Uterus (tissue), 3 donors: ENCODE measurements at regions not wholly inside any gene's neighbourhood (a gene's known extent, or its start where the extent isn't known, plus 50 kb on each side); places are given as distances from the start of the nearest gene placed in this dataset.

ENCODE experiments used
- DNase-seq, 2 donors: peaks; one replicate each; pipeline ENCODE4 v3.0.0-alpha.2; 2019 to 2020
- H3K27ac ChIP-seq, 2 donors: fragments of 200-600 bp; sonication (generic); 1 replicate in 1 of 2; 2 replicates in 1 of 2; pipeline ENCODE4 v1.5.1; 2016 to 2018
- H3K27me3 ChIP-seq, 2 donors: fragments of 200-600 bp; sonication (generic); one replicate each; pipeline ENCODE4 v1.5.1; 2018 to 2019; ENCODE audit warnings: control low read depth in 1 of 2
- H3K36me3 ChIP-seq, 2 donors: fragments of 200-600 bp; sonication (generic); one replicate each; pipeline ENCODE4 v1.5.1; 2019; ENCODE audit warnings: control low read depth in 1 of 2
- H3K4me1 ChIP-seq, 2 donors: fragments of 200-600 bp; sonication (generic); one replicate each; pipeline ENCODE4 v1.5.1; 2018 to 2019; ENCODE audit warnings: control low read depth in 1 of 2
- H3K4me3 ChIP-seq, 2 donors: fragments of 200-600 bp; sonication (generic); 1 replicate in 1 of 2; 2 replicates in 1 of 2; pipeline ENCODE4 v1.5.1; 2018 to 2019; ENCODE audit warnings: mild to moderate bottlenecking in 1 of 2
- H3K9me3 ChIP-seq, 2 donors: fragments of 200-600 bp; sonication (generic); one replicate each; pipeline ENCODE4 v1.5.1; 2019; ENCODE audit warnings: control low read depth in 1 of 2
- POLR2A ChIP-seq, 2 donors: fragments of 450-650 bp; IDR thresholded peaks; one replicate each; pipeline ENCODE4 v1.6.1; 2016; ENCODE audit warnings: antibody characterized with exemption in 2 of 2, mild to moderate bottlenecking in 1 of 2, moderate library complexity in 1 of 2
- intact Hi-C: fragments of 100-400 bp; cut with DNase I; formaldehyde crosslinking; loops from one replicate; pipeline ENCODE4 v1.15.1; 2023; ENCODE audit warnings: low total_unique reads
- TF ChIP-seq, protein P1 (sequence below), 4 experiments: fragments of 200-600 bp in 2 of 4; fragments of 450-650 bp in 2 of 4; sonication (generic) in 2 of 4; IDR thresholded peaks; one replicate each; pipeline ENCODE4 v1.5.1; 2016 to 2019; ENCODE audit warnings: antibody characterized with exemption in 4 of 4, mild to moderate bottlenecking in 2 of 4, moderate library complexity in 1 of 4
- donor health status: DM: yes; HTN: yes; CAD: no.

DNA sequence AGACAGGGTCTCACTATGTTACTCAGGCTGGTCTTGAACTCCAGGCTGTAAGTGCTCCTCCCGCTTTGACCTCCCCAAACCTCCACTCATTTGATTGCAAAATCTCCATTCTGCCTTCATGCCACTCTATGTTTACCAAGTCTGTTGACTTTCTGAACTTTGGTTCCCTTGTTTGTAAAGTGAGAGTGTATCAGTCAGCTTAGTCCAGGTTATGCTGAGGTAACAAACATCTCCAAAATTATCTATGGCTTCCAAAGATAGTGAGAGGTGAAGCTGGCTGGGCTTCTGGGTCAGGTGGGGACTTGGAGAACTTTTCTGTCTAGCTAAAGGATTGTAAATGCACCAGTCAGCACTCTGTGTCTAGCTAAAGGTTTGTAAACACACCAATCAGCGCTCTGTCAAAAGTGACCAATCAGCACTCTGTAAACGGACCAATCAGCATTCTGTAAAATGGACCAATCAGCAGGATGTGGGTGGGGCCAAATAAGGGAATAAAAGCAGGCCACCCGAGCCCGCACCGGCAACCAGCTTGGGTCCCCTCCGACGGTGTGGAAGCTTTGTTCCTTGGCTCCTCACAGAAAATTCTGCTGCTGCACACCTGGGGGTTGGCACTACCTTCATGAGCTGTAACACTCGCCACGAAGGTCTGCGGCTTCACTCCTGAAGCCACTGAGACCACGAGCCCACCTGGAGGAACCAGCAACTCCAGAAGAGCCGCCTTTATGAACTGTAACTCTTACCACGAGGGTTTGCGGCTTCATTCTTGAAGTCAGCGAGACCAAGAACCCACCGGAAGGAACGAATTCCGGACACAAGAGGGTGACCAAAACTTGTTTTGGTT lies 109.3 kb downstream of the MIAT start:
- H3K27me3 ChIP-seq: no peaks in the 10 kb centered on the region
- intact Hi-C loops: no loop called here
- no peaks in the 10 kb centered on the region for H3K36me3 ChIP-seq
- H3K4me3 ChIP-seq: no peak overlapping the region
- H3K4me1 ChIP-seq: no peaks in the 10 kb centered on the region
- no peak for DNase-seq
- no peaks in the 10 kb centered on the region for H3K9me3 ChIP-seq
- TF ChIP-seq POLR2A (IDR thresholded peaks at IDR 0.05): no peak
- TF ChIP-seq, protein P1, sequence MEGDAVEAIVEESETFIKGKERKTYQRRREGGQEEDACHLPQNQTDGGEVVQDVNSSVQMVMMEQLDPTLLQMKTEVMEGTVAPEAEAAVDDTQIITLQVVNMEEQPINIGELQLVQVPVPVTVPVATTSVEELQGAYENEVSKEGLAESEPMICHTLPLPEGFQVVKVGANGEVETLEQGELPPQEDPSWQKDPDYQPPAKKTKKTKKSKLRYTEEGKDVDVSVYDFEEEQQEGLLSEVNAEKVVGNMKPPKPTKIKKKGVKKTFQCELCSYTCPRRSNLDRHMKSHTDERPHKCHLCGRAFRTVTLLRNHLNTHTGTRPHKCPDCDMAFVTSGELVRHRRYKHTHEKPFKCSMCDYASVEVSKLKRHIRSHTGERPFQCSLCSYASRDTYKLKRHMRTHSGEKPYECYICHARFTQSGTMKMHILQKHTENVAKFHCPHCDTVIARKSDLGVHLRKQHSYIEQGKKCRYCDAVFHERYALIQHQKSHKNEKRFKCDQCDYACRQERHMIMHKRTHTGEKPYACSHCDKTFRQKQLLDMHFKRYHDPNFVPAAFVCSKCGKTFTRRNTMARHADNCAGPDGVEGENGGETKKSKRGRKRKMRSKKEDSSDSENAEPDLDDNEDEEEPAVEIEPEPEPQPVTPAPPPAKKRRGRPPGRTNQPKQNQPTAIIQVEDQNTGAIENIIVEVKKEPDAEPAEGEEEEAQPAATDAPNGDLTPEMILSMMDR (IDR thresholded peaks at IDR 0.05): no peak
- H3K27ac ChIP-seq: no peak overlapping the region

DNA sequence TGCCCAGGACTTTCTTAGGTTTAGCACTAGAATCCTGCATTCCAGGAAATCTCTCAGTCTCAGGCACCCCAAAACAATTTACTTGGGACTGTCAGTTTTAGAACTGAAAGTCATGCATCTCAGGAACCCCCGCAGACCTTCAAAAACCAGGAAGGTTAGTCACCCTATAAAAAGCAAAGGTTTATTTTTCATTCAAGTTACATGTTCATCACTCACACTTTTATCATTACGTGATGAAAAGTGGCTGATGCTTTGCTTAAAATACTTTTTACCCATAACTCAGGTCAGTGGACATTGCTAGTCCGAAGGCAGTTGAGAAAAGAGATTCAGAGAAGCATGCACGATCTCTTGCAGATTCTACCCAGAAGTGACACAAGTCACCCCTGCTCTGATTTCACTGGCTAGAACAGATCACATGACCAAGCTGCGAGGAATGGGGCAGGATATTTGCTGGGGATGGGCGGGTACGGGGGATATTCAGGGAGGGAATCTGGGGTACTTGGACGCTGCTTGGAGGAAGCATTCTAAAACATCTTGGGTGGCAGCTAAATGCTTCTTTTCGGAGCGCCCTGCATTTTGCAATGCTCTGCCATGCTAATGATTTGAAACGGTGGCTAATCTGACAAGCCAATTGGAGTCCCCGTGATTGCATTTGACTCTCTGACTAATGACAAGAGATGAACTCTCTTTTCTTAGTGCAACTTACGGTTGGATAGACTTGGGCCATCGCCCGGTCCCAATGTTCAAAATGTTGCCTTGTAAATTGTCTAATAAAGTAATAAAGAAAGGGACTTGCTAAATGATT lies 110.2 kb downstream of the MIAT start:
- Histone ChIP-seq H3K4me1 (no peaks in the 10 kb centered on the region), H3K27ac (no peak overlapping the region), H3K4me3 (no peak overlapping the region), H3K9me3 (no peaks in the 10 kb centered on the region), H3K36me3 (no peaks in the 10 kb centered on the region), H3K27me3 (no peaks in the 10 kb centered on the region)
- DNase-seq: no peak
- intact Hi-C loops: no loop called here
- TF ChIP-seq, protein P1 (IDR thresholded peaks at IDR 0.05): no peak
- TF ChIP-seq POLR2A (IDR thresholded peaks at IDR 0.05): no peak

DNA sequence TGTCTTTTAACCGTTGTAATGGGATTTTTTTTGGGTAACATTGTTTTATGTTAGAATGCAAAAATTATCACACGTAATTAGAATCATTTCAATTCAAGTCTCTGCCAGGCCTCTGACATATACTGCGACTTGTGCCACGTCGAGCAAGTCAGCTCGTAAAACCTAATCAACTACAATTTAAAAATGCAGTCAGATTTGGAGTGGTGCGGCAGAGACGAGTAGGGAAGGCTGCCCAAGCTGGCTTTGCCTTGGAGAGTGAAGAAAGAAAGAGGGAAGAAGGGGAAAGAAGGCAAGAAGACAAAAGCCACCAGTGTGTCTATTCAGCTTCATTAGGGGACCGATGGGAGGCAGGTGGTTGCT lies 110.7 kb downstream of the MIAT start:
- Histone ChIP-seq H3K9me3 (no peaks in the 10 kb centered on the region), H3K4me3 (no peak overlapping the region), H3K27me3 (no peaks in the 10 kb centered on the region), H3K27ac (no peak overlapping the region), H3K36me3 (no peaks in the 10 kb centered on the region), H3K4me1 (no peaks in the 10 kb centered on the region)
- DNase-seq: no peak
- TF ChIP-seq, protein P1 (IDR thresholded peaks at IDR 0.05): no peak
- no peak for TF ChIP-seq POLR2A (IDR thresholded peaks at IDR 0.05)
- intact Hi-C loops: no loop called here

DNA sequence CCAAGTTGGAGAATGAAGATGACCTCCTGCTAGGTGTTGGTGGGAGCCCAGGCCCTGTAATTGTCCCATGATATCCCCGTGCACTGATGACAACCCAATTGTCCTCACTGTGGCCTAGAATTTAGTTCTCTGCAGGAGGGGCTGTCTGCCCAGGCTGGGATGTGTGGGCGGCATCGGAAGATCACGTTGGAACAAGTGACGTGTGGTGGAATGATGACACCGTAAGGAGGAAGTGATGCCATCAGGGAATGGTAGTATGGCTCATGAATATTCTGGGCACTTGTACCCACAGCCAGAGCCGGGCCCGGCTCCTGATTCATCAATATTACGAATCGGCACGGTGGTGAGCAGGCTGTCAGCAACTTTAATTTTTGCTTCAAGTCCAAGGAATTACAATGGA lies 111.6 kb downstream of the MIAT start:
- no peak for DNase-seq
- no peak overlapping the region for H3K4me3 ChIP-seq
- H3K9me3 ChIP-seq: no peaks in the 10 kb centered on the region
- no peak for TF ChIP-seq POLR2A (IDR thresholded peaks at IDR 0.05)
- TF ChIP-seq, protein P1 (IDR thresholded peaks at IDR 0.05): no peak
- H3K36me3 ChIP-seq: no peaks in the 10 kb centered on the region
- H3K4me1 ChIP-seq: no peaks in the 10 kb centered on the region
- H3K27me3 ChIP-seq: no peaks in the 10 kb centered on the region
- H3K27ac ChIP-seq: no peak overlapping the region
- intact Hi-C loops: no loop called here

DNA sequence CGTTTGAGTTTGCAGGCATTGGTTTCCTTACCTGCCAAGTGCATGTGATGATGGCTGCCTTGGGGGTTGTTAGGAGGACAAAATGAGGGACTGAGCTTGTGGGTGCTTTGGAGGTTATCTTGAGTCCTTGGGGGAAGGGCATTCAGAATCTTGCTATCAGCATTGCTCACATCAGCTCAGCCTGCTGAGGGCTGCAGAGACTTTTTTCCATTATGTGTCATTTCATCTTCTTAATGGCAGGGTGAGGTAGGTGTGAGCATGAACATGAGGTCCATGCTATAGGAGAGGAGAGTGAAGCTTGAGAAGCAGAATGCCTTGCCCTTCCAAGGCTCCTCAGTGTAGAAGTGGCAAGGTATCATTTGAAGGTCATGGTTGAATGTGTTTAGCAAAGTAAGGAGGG lies 112.3 kb downstream of the MIAT start:
- no peak overlapping the region for H3K27ac ChIP-seq
- no peaks in the 10 kb centered on the region for H3K4me1 ChIP-seq
- no peaks in the 10 kb centered on the region for H3K27me3 ChIP-seq
- no peak for DNase-seq
- intact Hi-C loops: no loop called here
- TF ChIP-seq, protein P1 (IDR thresholded peaks at IDR 0.05): no peak
- TF ChIP-seq POLR2A (IDR thresholded peaks at IDR 0.05): no peak
- no peaks in the 10 kb centered on the region for H3K9me3 ChIP-seq
- H3K36me3 ChIP-seq: no peaks in the 10 kb centered on the region
- no peak overlapping the region for H3K4me3 ChIP-seq
